Lung (tissue), 11 donors: ENCODE measurements at regions not wholly inside any gene's neighbourhood (a gene's known extent, or its start where the extent isn't known, plus 50 kb on each side); places are given as distances from the start of the nearest gene placed in this dataset.
"Not testable (repeated sequence)": the region's sequence is repeated elsewhere in the genome, so short reads cannot be mapped to it uniquely, and the experiment has no call there.

Experiments
- ATAC-seq: fragments of 200-7000 bp; cut with Tn5 transposase; one replicate; pipeline ENCODE4 v1.9.1; 2020; ENCODE audit warnings: moderate number of reproducible peaks; ENCODE audit not compliant: insufficient read depth, low FRiP score
- DNase-seq, 3 donors: peaks; one replicate each; pipeline ENCODE4 v3.0.0-alpha.2; 2013 to 2017
- H3K27ac ChIP-seq, 2 donors: one replicate each; pipeline ENCODE4 v1.5.1; 2013; ENCODE audit warnings: mild to moderate bottlenecking in 2 of 2, moderate library complexity in 2 of 2, control low read depth in 1 of 2, inconsistent platforms in 1 of 2, low read depth in 1 of 2, low read length in 1 of 2
- H3K27me3 ChIP-seq, 3 donors: one replicate each; pipeline ENCODE4 v1.5.1; 2013; ENCODE audit warnings: low read length in 2 of 3; ENCODE audit not compliant: control insufficient read depth in 3 of 3, insufficient read depth in 3 of 3
- H3K36me3 ChIP-seq, 4 donors: one replicate each; pipeline ENCODE4 v1.5.1; 2013; ENCODE audit warnings: low read length in 4 of 4, mild to moderate bottlenecking in 1 of 4, moderate library complexity in 1 of 4; ENCODE audit not compliant: control insufficient read depth in 4 of 4, insufficient read depth in 4 of 4
- H3K4me1 ChIP-seq, 5 donors: one replicate each; pipeline ENCODE4 v1.5.1; 2013; ENCODE audit warnings: low read length in 5 of 5, mild to moderate bottlenecking in 2 of 5, moderate library complexity in 1 of 5; ENCODE audit not compliant: control insufficient read depth in 5 of 5, insufficient read depth in 5 of 5
- H3K4me3 ChIP-seq: one replicate; pipeline ENCODE4 v1.5.1; 2013; ENCODE audit warnings: mild to moderate bottlenecking, control low read depth, moderate library complexity
- H3K9ac ChIP-seq, 2 donors: one replicate each; pipeline ENCODE4 v1.5.1; 2013; ENCODE audit warnings: low read length in 2 of 2, control low read depth in 1 of 2; ENCODE audit not compliant: insufficient read depth in 1 of 2
- H3K9me3 ChIP-seq, 4 donors: one replicate each; pipeline ENCODE4 v1.5.1; 2013; ENCODE audit warnings: low read length in 3 of 4, mild to moderate bottlenecking in 1 of 4, moderate library complexity in 1 of 4; ENCODE audit not compliant: control insufficient read depth in 4 of 4, insufficient read depth in 3 of 4
- WGBS, 2 donors: extraction: QIAGEN DNeasy Blood & Tissue Kit; methylation state at CpG; one replicate each; pipeline ENCODE4 v1.1.7; 2013; 5-methylcytosine and 5-hydroxymethylcytosine counted together
- TF ChIP-seq, protein P1 (sequence below): IDR thresholded peaks from 2 replicates; pipeline ENCODE4 v1.5.1; 2012; ENCODE audit warnings: mild to moderate bottlenecking; ENCODE audit errors: control extremely low read depth, extremely low read depth
- donor health status: control.
- donor health status: control.
- donor health status: Bipolar disorder and iron deficiency.
- donor health status: healthy.
- donor health status: DM: yes; HTN: yes; CAD: no.

DNA sequence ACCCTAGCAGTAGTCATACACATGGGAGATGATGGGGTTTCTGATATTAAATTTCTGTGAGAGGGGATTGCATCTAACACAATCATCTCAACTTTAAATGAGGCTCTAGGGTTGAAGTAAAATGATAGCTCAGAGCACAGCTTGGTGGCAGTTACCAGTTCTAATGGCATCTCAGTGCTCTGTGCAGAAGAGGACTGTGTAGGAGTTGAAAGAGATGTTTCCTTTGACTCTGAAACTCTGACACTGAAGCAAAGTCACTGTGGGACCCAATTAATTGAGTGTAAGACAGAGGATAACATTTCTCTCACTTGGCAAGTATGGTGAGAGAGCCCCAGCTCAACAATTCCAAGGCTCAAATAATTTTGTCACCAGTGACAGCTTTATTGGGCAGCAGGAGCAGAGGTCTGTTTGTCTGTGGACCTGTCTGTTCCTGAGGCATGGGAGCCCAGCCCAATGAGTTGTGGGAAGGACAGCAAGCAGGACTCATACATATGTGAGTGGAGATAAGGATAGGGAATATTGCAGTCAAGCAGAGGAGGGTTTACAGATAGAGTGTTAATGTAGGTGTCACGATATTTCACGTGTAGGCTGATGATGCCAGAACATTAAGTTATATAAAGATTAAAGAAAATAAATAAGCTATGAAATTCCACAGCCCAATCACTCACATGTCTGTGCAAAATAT, 76.7 kb upstream of the NAF1 start:
- Histone ChIP-seq H3K27ac (no peak overlapping the region), H3K9me3 (no peaks in the 10 kb centered on the region), H3K9ac (no peak overlapping the region), H3K36me3 (no peaks in the 10 kb centered on the region), H3K4me1 (no peaks in the 10 kb centered on the region), H3K4me3 (no peak overlapping the region), H3K27me3 (no peaks in the 10 kb centered on the region)
- no peak for ATAC-seq
- no peak for DNase-seq
- TF ChIP-seq, protein P1, sequence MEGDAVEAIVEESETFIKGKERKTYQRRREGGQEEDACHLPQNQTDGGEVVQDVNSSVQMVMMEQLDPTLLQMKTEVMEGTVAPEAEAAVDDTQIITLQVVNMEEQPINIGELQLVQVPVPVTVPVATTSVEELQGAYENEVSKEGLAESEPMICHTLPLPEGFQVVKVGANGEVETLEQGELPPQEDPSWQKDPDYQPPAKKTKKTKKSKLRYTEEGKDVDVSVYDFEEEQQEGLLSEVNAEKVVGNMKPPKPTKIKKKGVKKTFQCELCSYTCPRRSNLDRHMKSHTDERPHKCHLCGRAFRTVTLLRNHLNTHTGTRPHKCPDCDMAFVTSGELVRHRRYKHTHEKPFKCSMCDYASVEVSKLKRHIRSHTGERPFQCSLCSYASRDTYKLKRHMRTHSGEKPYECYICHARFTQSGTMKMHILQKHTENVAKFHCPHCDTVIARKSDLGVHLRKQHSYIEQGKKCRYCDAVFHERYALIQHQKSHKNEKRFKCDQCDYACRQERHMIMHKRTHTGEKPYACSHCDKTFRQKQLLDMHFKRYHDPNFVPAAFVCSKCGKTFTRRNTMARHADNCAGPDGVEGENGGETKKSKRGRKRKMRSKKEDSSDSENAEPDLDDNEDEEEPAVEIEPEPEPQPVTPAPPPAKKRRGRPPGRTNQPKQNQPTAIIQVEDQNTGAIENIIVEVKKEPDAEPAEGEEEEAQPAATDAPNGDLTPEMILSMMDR = no peak
- WGBS, 2 donors = 65 to 77% methylated on average over 2 of the region's 2 CpGs

DNA sequence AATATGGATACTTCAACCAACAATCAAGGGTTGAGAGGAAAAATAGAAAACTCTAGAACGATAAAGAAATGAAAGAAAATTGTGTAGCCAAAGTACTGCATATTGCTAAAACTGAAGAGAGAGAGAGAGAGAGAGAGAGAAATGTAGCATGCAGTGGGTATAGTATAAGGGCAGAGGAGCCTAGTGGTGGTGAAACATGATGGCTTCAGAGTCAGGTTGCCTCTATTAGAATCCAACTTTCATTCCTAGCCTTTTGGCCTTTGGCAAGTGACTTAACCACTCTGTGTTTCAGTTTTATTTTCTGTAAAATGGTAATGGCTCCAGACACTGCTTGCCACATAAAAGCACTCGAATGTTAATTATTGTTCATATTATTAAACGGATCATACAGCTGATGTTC, 71.2 kb upstream of the NAF1 start:
- H3K27me3 ChIP-seq = no peaks in the 10 kb centered on the region
- no peak overlapping the region for H3K4me3 ChIP-seq
- WGBS, 2 donors = 85 to 88% methylated on average over 3 of the region's 3 CpGs
- no peaks in the 10 kb centered on the region for H3K36me3 ChIP-seq
- DNase-seq (no peak), ATAC-seq (no peak)
- TF ChIP-seq, protein P1 = no peak
- H3K9ac ChIP-seq = no peak overlapping the region
- peaks cover 0 to 8% (median 1%) of the 10 kb centered on the region in 4 donors for H3K9me3 ChIP-seq
- no peaks in the 10 kb centered on the region for H3K4me1 ChIP-seq
- H3K27ac ChIP-seq = no peak overlapping the region

DNA sequence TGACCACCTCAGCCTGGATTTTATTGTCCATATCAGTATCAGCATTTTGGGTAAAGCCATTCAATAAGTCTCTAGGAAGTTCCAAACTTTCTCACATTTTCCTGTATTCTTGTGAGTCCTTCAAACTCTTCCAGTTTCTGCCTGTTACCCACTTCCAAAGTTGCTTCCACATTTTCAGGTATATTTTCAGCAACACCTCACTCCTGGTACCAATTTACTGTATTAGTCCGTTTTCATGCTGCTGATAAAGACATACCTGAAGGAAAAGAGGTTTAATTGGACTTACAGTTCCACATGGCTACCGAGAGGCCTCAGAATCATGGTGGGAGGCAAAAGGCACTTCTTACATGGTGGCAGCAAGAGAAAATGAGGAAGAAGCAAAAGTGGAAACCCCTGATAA, 69.7 kb upstream of the NAF1 start:
- H3K9ac ChIP-seq, H3K27ac ChIP-seq, H3K36me3 ChIP-seq, H3K4me3 ChIP-seq, H3K27me3 ChIP-seq, H3K9me3 ChIP-seq, ATAC-seq, H3K4me1 ChIP-seq, DNase-seq: not testable (repeated sequence)
- 64 to 85% methylated on average over 2 of the region's 2 CpGs for WGBS, 2 donors

DNA sequence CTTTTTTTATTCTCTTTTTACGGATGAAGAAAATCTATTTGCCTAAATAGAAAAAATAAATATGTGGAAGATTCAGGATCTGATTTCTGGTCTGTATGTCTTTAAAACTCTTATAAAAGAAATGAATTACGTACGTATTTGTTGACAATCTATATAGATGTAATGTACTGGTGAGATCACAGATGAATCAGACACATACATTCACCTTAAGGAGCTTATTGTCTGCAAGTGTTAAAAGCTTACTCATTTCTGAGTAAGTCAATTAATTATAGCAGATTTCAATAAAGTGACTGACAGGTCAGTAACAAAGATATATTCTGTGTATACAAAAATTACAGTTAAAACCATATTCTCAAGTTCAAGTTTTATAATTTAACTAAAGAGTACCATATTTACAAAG, 66.6 kb upstream of the NAF1 start:
- H3K4me1 ChIP-seq = no peaks in the 10 kb centered on the region
- ATAC-seq (no peak), DNase-seq (no peak)
- TF ChIP-seq, protein P1 = no peak
- no peak overlapping the region for H3K27ac ChIP-seq
- H3K27me3 ChIP-seq = no peaks in the 10 kb centered on the region
- WGBS, 2 donors = 88 to 93% methylated on average over 3 of the region's 3 CpGs
- no peak overlapping the region for H3K9ac ChIP-seq
- peaks cover 0 to 8% (median 1%) of the 10 kb centered on the region in 4 donors for H3K9me3 ChIP-seq
- H3K36me3 ChIP-seq = no peaks in the 10 kb centered on the region
- H3K4me3 ChIP-seq = no peak overlapping the region
